H54 (cell line): ENCODE measurements at regions not wholly inside any gene's neighbourhood (a gene's known extent, or its start where the extent isn't known, plus 50 kb on each side); places are given as distances from the start of the nearest gene placed in this dataset.

Source experiments
- DNase-seq: peaks from one replicate; pipeline ENCODE4 v3.0.0; 2011; ENCODE audit warnings: low spot score, mixed read lengths; ENCODE audit not compliant: insufficient read length
- FAIRE-seq: peaks from 3 replicates; lab custom pipeline; 2011; peaks lifted over from hg19 to GRCh38; lab: Jason Lieb, UNC
- POLR2A ChIP-seq: IDR thresholded peaks from 2 replicates; pipeline ENCODE4 v1.6.1; 2011; ENCODE audit warnings: low read depth, mild to moderate bottlenecking, low read length

- DNase-seq: no peak
- TF ChIP-seq POLR2A: no peak
- no peak for FAIRE-seq
Observed at GRCh38 chr22:44442186-44442815, 55.7 kb downstream of the RTL6 start.

GRCh38 chr22:44441401-44442185 is 56.4 kb downstream of the RTL6 start:
- TF ChIP-seq POLR2A: no peak
- no peak for FAIRE-seq
- no peak for DNase-seq

GRCh38 chr22:44440224-44441160 is 57.5 kb downstream of the RTL6 start:
- no peak for TF ChIP-seq POLR2A
- no peak for FAIRE-seq
- DNase-seq: no peak

GRCh38 chr22:44439356-44440223 is 58.4 kb downstream of the RTL6 start:
- no peak for TF ChIP-seq POLR2A
- FAIRE-seq: no peak
- no peak for DNase-seq

- no peak for FAIRE-seq
- no peak for TF ChIP-seq POLR2A
- no peak for DNase-seq
Observed at GRCh38 chr22:44438481-44439131, 59.4 kb downstream of the RTL6 start.

GRCh38 chr22:44438056-44438455 is 60.0 kb downstream of the RTL6 start:
- no peak for TF ChIP-seq POLR2A
- FAIRE-seq (no peak), DNase-seq (no peak)

- DNase-seq (peak; percentile 73), FAIRE-seq (no peak)
- TF ChIP-seq POLR2A: no peak
Observed at GRCh38 chr22:44437216-44438055, 60.6 kb downstream of the RTL6 start.

- FAIRE-seq: no peak
Observed at GRCh38 chr22:44436736-44437135, 61.3 kb downstream of the RTL6 start.

GRCh38 chr22:44431256-44431655 is 66.8 kb downstream of the RTL6 start:
- no peak for TF ChIP-seq POLR2A
- no peak for FAIRE-seq

More at GRCh38 chr22:44436736-44437135, 61.3 kb downstream of the RTL6 start:
- no peak for DNase-seq
- no peak for TF ChIP-seq POLR2A

GRCh38 chr22:44430716-44431115 is 67.3 kb downstream of the RTL6 start:
- no peak for DNase-seq
- no peak for TF ChIP-seq POLR2A
- FAIRE-seq: no peak

More at GRCh38 chr22:44431256-44431655, 66.8 kb downstream of the RTL6 start:
- no peak for DNase-seq

GRCh38 chr22:44429941-44430587 is 68.0 kb downstream of the RTL6 start:
- TF ChIP-seq POLR2A: no peak
- no peak for FAIRE-seq

More at GRCh38 chr22:44429941-44430587, 68.0 kb downstream of the RTL6 start:
- DNase-seq: no peak
